ENCODE measurements at regions not wholly inside any gene's neighbourhood (a gene's known extent, or its start where the extent isn't known, plus 50 kb on each side); places are given as distances from the start of the nearest gene placed in this dataset.

- TF ChIP-seq CEBPB (IDR thresholded peaks at IDR 0.05) (no peak), YY1 (IDR thresholded peaks at IDR 0.05; ENCODE audit: low read depth) (no peak)
Measured at GRCh38 chr10:36499693-36500092, 625.7 kb upstream of the ANKRD30A start.

GRCh38 chr10:36496758-36497157, 628.6 kb upstream of the ANKRD30A start:
- TF ChIP-seq EP300 (IDR thresholded peaks at IDR 0.05; ENCODE audit: borderline replicate concordance) (no peak), CEBPB (IDR thresholded peaks at IDR 0.05) (no peak), FOXM1 (IDR thresholded peaks at IDR 0.05; ENCODE audit: borderline replicate concordance, low read depth) (no peak)

GRCh38 chr10:36494371-36494770, 631.0 kb upstream of the ANKRD30A start:
- TF ChIP-seq YY1 (IDR thresholded peaks at IDR 0.05; ENCODE audit: low read depth): no peak
- no peak for TF ChIP-seq CREB1 (IDR thresholded peaks at IDR 0.05; ENCODE audit: low read depth)
- TF ChIP-seq NFIC (IDR thresholded peaks at IDR 0.05): no peak
- no peak for TF ChIP-seq REST (IDR thresholded peaks at IDR 0.05; ENCODE audit: low read depth)

DNA sequence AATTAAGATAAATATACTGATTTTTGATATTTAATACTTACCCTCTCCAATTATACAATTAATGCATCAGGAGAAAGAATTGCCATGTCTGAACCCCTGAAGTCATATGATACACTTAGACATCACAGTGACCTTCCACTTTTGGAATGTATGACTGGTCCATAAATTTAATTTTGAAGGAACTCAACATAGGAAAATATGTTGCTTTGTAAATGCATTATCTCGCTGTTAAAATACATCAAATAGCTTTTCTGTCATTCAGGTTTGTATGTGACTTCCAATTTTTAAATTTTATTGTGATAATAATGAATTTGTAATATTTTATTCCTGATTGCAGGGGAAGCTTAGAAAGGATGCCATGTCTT, 631.9 kb upstream of the ANKRD30A start:
- no peak for TF ChIP-seq EP300 (IDR thresholded peaks at IDR 0.05; ENCODE audit: borderline replicate concordance)
- no peak for TF ChIP-seq NFIC (IDR thresholded peaks at IDR 0.05)

DNA sequence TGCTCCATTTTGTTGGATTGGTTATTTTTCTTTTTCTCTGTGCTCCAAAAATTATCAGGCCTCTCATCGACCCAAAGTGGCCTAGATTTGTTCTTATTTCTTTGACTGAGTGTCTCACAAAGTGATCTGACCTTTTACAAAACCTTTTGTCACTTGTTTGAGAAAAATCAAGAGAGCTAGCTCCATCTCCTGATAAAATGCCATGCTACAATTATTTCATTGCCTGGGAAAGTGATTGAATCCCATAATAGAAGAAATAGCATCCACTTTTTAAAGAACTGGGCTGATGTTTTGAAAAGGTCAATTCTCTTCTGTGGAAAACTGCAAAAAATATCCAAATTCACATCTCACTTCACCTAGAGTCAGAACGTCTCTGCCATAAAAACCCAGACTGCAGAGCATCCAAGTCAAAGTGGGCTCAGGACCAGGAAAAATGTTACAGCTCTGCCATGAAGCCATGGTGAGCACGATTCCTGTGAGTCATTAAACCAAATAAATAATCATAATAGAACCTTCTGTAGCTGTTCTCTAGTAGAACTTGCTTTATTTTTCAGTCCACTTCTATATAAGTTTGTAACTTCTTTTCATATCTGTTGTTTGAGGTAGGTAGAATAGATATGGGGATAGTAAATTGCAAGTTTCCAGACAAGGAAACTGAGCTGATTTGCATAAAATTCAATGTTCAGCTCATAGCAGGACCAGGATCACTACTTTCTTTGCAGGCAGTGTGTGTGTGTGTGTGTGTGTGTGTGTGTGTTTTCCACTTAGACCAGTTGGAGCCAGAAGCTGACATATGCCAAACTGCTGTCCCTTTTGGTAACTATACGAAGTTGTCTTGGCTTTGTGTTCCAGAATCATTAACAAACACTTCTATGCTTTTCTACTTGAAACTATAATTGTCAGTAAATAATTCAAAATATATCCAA, 632.5 kb upstream of the ANKRD30A start:
- TF ChIP-seq FOXM1 (IDR thresholded peaks at IDR 0.05; ENCODE audit: borderline replicate concordance, low read depth) (no peak), TEAD4 (IDR thresholded peaks at IDR 0.05) (no peak), CEBPB (IDR thresholded peaks at IDR 0.05) (no peak), TCF12 (IDR thresholded peaks at IDR 0.05; ENCODE audit: low read depth) (no peak), TAF1 (IDR thresholded peaks at IDR 0.05; ENCODE audit: low read depth) (no peak), NFIC (IDR thresholded peaks at IDR 0.05) (no peak), EGR1 (IDR thresholded peaks at IDR 0.05) (no peak), EP300 (IDR thresholded peaks at IDR 0.05; ENCODE audit: borderline replicate concordance) (no peak), USF1 (IDR thresholded peaks at IDR 0.05) (no peak), RAD21 (IDR thresholded peaks at IDR 0.05; ENCODE audit: low read depth) (no peak), MAX (IDR thresholded peaks at IDR 0.05) (no peak), REST (IDR thresholded peaks at IDR 0.05; ENCODE audit: low read depth) (no peak), CREB1 (IDR thresholded peaks at IDR 0.05; ENCODE audit: low read depth) (no peak), YY1 (IDR thresholded peaks at IDR 0.05; ENCODE audit: low read depth) (no peak), ZBTB7A (IDR thresholded peaks at IDR 0.05; ENCODE audit: low read depth) (no peak)

DNA sequence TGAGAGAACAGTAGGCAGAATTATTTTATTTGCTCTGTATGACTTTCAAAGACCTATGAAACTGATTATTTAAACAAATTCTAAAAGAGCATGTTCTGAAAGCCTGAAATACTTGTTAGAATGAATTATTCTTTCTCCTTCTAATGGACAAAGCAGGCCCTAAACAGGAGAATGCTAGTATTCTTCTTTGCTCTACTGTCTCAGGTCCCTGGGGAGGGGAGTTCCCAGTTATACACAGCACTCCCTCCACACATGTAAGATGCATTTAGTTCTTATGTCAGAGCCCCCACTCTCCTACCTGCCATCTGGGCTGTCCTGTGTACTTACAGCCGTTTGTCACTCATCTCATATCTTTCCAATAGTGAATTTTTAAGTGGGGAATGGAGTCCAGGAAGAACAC, 633.5 kb upstream of the ANKRD30A start:
- TF ChIP-seq YY1 (IDR thresholded peaks at IDR 0.05; ENCODE audit: low read depth) (no peak), NFIC (IDR thresholded peaks at IDR 0.05) (no peak), CREB1 (IDR thresholded peaks at IDR 0.05; ENCODE audit: low read depth) (no peak), MAX (IDR thresholded peaks at IDR 0.05) (no peak), TAF1 (IDR thresholded peaks at IDR 0.05; ENCODE audit: low read depth) (no peak), REST (IDR thresholded peaks at IDR 0.05; ENCODE audit: low read depth) (no peak), ZBTB7A (IDR thresholded peaks at IDR 0.05; ENCODE audit: low read depth) (no peak), FOXM1 (IDR thresholded peaks at IDR 0.05; ENCODE audit: borderline replicate concordance, low read depth) (no peak), USF1 (IDR thresholded peaks at IDR 0.05) (no peak)
